H9 (cell line): ENCODE measurements at regions not wholly inside any gene's neighbourhood (a gene's known extent, or its start where the extent isn't known, plus 50 kb on each side); places are given as distances from the start of the nearest gene placed in this dataset.

Source experiments
- DNase-seq: peaks from one replicate; pipeline ENCODE4 v3.0.0-alpha.2; 2017
- H2AFZ ChIP-seq: one replicate; pipeline ENCODE4 v1.6.1; 2013; ENCODE audit warnings: mild to moderate bottlenecking, low read length, control low read depth, moderate library complexity
- H2AK5ac ChIP-seq: 2 replicates; pipeline ENCODE4 v1.6.1; 2013; ENCODE audit warnings: low read length, control low read depth, mixed read lengths; ENCODE audit not compliant: insufficient read length
- H2BK120ac ChIP-seq: one replicate; pipeline ENCODE4 v1.6.1; 2013; ENCODE audit warnings: low read depth, mild to moderate bottlenecking, low read length, control low read depth, inconsistent platforms; ENCODE audit not compliant: poor library complexity, severe bottlenecking
- H2BK12ac ChIP-seq: 2 replicates; pipeline ENCODE4 v1.6.1; 2013; ENCODE audit warnings: low read length, control low read depth, mixed read lengths, low read depth; ENCODE audit not compliant: insufficient read length
- H2BK15ac ChIP-seq: 2 replicates; pipeline ENCODE4 v1.6.1; 2013; ENCODE audit warnings: low read depth, low read length, control low read depth
- H2BK20ac ChIP-seq: one replicate; pipeline ENCODE4 v1.6.1; 2013; ENCODE audit warnings: low read depth, mild to moderate bottlenecking, low read length, control low read depth, inconsistent platforms; ENCODE audit not compliant: poor library complexity, severe bottlenecking
- H2BK5ac ChIP-seq: 2 replicates; pipeline ENCODE4 v1.6.1; 2013; ENCODE audit warnings: low read length, control low read depth, mixed read lengths; ENCODE audit not compliant: insufficient read length
- H3K14ac ChIP-seq: 2 replicates; pipeline ENCODE4 v1.6.1; 2013; ENCODE audit warnings: low read length, control low read depth; ENCODE audit not compliant: insufficient read depth
- H3K18ac ChIP-seq: 2 replicates; pipeline ENCODE4 v1.6.1; 2013; ENCODE audit warnings: low read depth, mild to moderate bottlenecking, mixed read lengths, low read length, control low read depth; ENCODE audit not compliant: insufficient read length
- H3K23ac ChIP-seq: 2 replicates; pipeline ENCODE4 v1.6.1; 2013; ENCODE audit warnings: low read length, control low read depth, mixed read lengths, low read depth; ENCODE audit not compliant: insufficient read length
- H3K23me2 ChIP-seq: 2 replicates; pipeline ENCODE4 v1.6.1; 2013; ENCODE audit warnings: low read depth, mild to moderate bottlenecking, mixed read lengths, low read length, control low read depth; ENCODE audit not compliant: insufficient read length, poor library complexity, severe bottlenecking
- H3K27ac ChIP-seq: 2 replicates; pipeline ENCODE4 v1.5.1; 2013; ENCODE audit warnings: low read length, control low read depth, mixed read lengths, low read depth; ENCODE audit not compliant: insufficient read length
- H3K27me3 ChIP-seq: 2 replicates; pipeline ENCODE4 v1.6.1; 2013; ENCODE audit warnings: low read length, control low read depth, inconsistent platforms; ENCODE audit not compliant: insufficient read depth
- H3K4ac ChIP-seq: 2 replicates; pipeline ENCODE4 v1.6.1; 2013; ENCODE audit warnings: low read depth, mild to moderate bottlenecking, control low read depth, inconsistent platforms, low read length, moderate library complexity
- H3K4me1 ChIP-seq: 2 replicates; pipeline ENCODE4 v1.6.1; 2013; ENCODE audit warnings: low read length, control low read depth, inconsistent platforms; ENCODE audit not compliant: insufficient read depth
- H3K4me2 ChIP-seq: 2 replicates; pipeline ENCODE4 v1.6.1; 2013; ENCODE audit warnings: low read length, control low read depth, mixed read lengths; ENCODE audit not compliant: insufficient read length, insufficient read depth
- H3K56ac ChIP-seq: 2 replicates; pipeline ENCODE4 v1.6.1; 2013; ENCODE audit warnings: low read depth, mild to moderate bottlenecking, mixed read lengths, low read length, control low read depth; ENCODE audit not compliant: insufficient read length
- H3K79me1 ChIP-seq: 2 replicates; pipeline ENCODE4 v1.6.1; 2013; ENCODE audit warnings: low read depth, mild to moderate bottlenecking, moderate library complexity, low read length, control low read depth, inconsistent platforms; ENCODE audit not compliant: insufficient read depth, poor library complexity, severe bottlenecking
- H3K79me2 ChIP-seq: 2 replicates; pipeline ENCODE4 v1.6.1; 2013; ENCODE audit warnings: low read length, control low read depth, inconsistent platforms; ENCODE audit not compliant: insufficient read depth
- H3K9ac ChIP-seq: 2 replicates; pipeline ENCODE4 v1.6.1; 2013; ENCODE audit warnings: low read length, control low read depth, mixed read lengths; ENCODE audit not compliant: insufficient read length; ENCODE audit errors: extremely low read depth
- H3K9me3 ChIP-seq: one replicate; pipeline ENCODE4 v1.6.1; 2013; ENCODE audit warnings: low read depth, low read length, inconsistent platforms; ENCODE audit not compliant: control insufficient read depth
- H3T11ph ChIP-seq: one replicate; pipeline ENCODE4 v1.6.1; 2013; ENCODE audit warnings: mild to moderate bottlenecking, low read length, control low read depth, inconsistent platforms
- H4K20me1 ChIP-seq: one replicate; pipeline ENCODE4 v1.6.1; 2013; ENCODE audit not compliant: control insufficient read depth, insufficient read length, insufficient read depth
- H4K5ac ChIP-seq: 2 replicates; pipeline ENCODE4 v1.6.1; 2013; ENCODE audit warnings: low read depth, mild to moderate bottlenecking, mixed read lengths, low read length, control low read depth; ENCODE audit not compliant: insufficient read length
- H4K8ac ChIP-seq: replicated peaks from 2 replicates; pipeline ENCODE4 v1.6.1; 2013; ENCODE audit warnings: low read length, control low read depth, mixed read lengths, low read depth; ENCODE audit not compliant: insufficient read length
- H4K91ac ChIP-seq: 2 replicates; pipeline ENCODE4 v1.6.1; 2013; ENCODE audit warnings: low read depth, mild to moderate bottlenecking, moderate library complexity, mixed read lengths, low read length, control low read depth; ENCODE audit not compliant: insufficient read length
- H3K27ac Mint-ChIP-seq, 3 experiments: 2 replicates in 2 of 3; 3 replicates in 1 of 3; pipeline ENCODE4 v1.8.0; 2020 to 2021; ENCODE audit warnings: mixed read lengths in 3 of 3, mild to moderate bottlenecking in 1 of 3, moderate library complexity in 1 of 3
- H3K27me3 Mint-ChIP-seq: 2 replicates; pipeline ENCODE4 v1.8.0; 2021; ENCODE audit warnings: low read depth, mild to moderate bottlenecking, moderate library complexity, mixed read lengths
- H3K36me3 Mint-ChIP-seq, 3 experiments: 2 replicates in 2 of 3; 3 replicates in 1 of 3; pipeline ENCODE4 v1.8.0; 2020 to 2021; ENCODE audit warnings: low read depth in 3 of 3, mixed read lengths in 3 of 3; ENCODE audit not compliant: insufficient read depth in 1 of 3
- H3K4me1 Mint-ChIP-seq, 2 experiments: 2 replicates each; pipeline ENCODE4 v1.8.0; 2020; ENCODE audit warnings: mixed read lengths in 2 of 2
- H3K4me3 Mint-ChIP-seq, 2 experiments: 2 replicates in 1 of 2; 3 replicates in 1 of 2; pipeline ENCODE4 v1.8.0; 2020 to 2021; ENCODE audit warnings: mild to moderate bottlenecking in 2 of 2, mixed read lengths in 2 of 2, moderate library complexity in 1 of 2
- H3K9me3 Mint-ChIP-seq, 2 experiments: 2 replicates in 1 of 2; 3 replicates in 1 of 2; pipeline ENCODE4 v1.8.0; 2020; ENCODE audit warnings: mild to moderate bottlenecking in 2 of 2, mixed read lengths in 2 of 2, moderate library complexity in 1 of 2
- CTCF ChIP-seq: fragments of 200-600 bp; sonication (generic); conservative IDR thresholded peaks from 3 replicates; pipeline ENCODE4 v1.8.0; 2021; ENCODE audit warnings: antibody characterized with exemption, mild to moderate bottlenecking
- WGBS: extraction: QIAGEN DNeasy Blood & Tissue Kit; methylation state at CpG from one replicate; pipeline ENCODE4 v1.1.7; 2013; ENCODE audit warnings: missing lambda C conversion rate, low lambda C conversion rate, mixed read lengths; ENCODE audit not compliant: insufficient read length; ENCODE audit errors: extremely low coverage; 5-methylcytosine and 5-hydroxymethylcytosine counted together

- H3K79me1 ChIP-seq: no peaks in the 10 kb centered on the region
- no peak overlapping the region for H2BK12ac ChIP-seq
- no peaks in the 10 kb centered on the region for H3K27me3 ChIP-seq
- no peak overlapping the region for H3K14ac ChIP-seq
- H4K20me1 ChIP-seq: no peaks in the 10 kb centered on the region
- Mint-ChIP-seq H3K4me3 (peak overlapping the region in 1 of 2 experiments; percentile 9; a peak in 2 of 5 replicates), H3K36me3 (no peaks in the 10 kb centered on the region), H3K27me3 (no peaks in the 10 kb centered on the region), H3K27ac (peak overlapping the region; percentile 65 to 98 (median 91); a peak in 6 of 7 replicates), H3K4me1 (peaks cover 33 to 40% of the 10 kb centered on the region in 2 experiments), H3K9me3 (no peaks in the 10 kb centered on the region; a peak in 1 of 5 replicates)
- H2BK20ac ChIP-seq: no peak overlapping the region
- no peak overlapping the region for H3K23ac ChIP-seq
- H3K18ac ChIP-seq: no peak overlapping the region
- no peak for DNase-seq
- H3K4ac ChIP-seq: no peak overlapping the region
- no peaks in the 10 kb centered on the region for H3K79me2 ChIP-seq
- TF ChIP-seq CTCF: no peak
- no peak overlapping the region for H2BK5ac ChIP-seq
- no peak overlapping the region for H4K8ac ChIP-seq
- H3K27ac ChIP-seq: peak overlapping the region; percentile 93
- no CpG with 5 or more reads among the region's 1 CpG for WGBS
- H2AFZ ChIP-seq: no peak overlapping the region
- no peak overlapping the region for H2BK120ac ChIP-seq
- no peak overlapping the region for H3K9ac ChIP-seq
- no peaks in the 10 kb centered on the region for H3K9me3 ChIP-seq
- H2AK5ac ChIP-seq: no peak overlapping the region
- H3K23me2 ChIP-seq: no peaks in the 10 kb centered on the region
- no peak overlapping the region for H2BK15ac ChIP-seq
- H3T11ph ChIP-seq: no peak overlapping the region
- peaks cover 14% of the 10 kb centered on the region for H3K4me1 ChIP-seq
- no peak overlapping the region for H4K5ac ChIP-seq
- H3K56ac ChIP-seq: no peak overlapping the region
- no peak overlapping the region for H4K91ac ChIP-seq
- peak overlapping the region; percentile 62 for H3K4me2 ChIP-seq
Measured at GRCh38 chr3:181860235-181860634, 148.5 kb downstream of the SOX2 start.
